DMS 273 treated with DMSO at 0.1 percent for 48 hours (cell line): ENCODE measurements at regions not wholly inside any gene's neighbourhood (a gene's known extent, or its start where the extent isn't known, plus 50 kb on each side); places are given as distances from the start of the nearest gene placed in this dataset.

ENCODE experiments used
- DNase-seq: peaks from one replicate; lab custom pipeline; 2025; lab: John Stamatoyannopoulos, UW

DNA sequence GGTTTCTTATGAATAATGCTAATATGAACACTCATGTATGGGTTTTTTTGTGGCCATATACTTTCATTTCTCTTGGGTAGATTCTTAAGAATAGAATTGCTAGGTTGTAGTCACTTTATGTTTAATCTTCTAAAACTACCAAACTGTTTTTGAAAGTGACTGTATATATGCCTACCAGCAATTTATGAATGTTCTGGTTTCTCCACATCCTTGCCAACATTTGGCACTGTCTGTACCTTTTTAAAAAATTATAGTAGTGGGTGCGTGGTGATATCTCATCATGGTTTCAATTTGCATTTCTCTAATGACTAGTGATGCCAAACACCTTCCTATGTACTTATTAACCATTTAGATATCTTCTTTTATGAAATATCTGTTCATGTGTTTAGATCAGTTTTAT lies 110.6 kb upstream of the RIOK3 start:
- DNase-seq = no peak

- DNase-seq = no peak
Measured at GRCh38 chr18:23350188-23350587, 102.9 kb upstream of the RIOK3 start.

- DNase-seq = no peak
Measured at GRCh38 chr18:23351521-23351920, 101.6 kb upstream of the RIOK3 start.

- no peak for DNase-seq
Measured at GRCh38 chr18:23352042-23352441, 101.0 kb upstream of the RIOK3 start.

DNA sequence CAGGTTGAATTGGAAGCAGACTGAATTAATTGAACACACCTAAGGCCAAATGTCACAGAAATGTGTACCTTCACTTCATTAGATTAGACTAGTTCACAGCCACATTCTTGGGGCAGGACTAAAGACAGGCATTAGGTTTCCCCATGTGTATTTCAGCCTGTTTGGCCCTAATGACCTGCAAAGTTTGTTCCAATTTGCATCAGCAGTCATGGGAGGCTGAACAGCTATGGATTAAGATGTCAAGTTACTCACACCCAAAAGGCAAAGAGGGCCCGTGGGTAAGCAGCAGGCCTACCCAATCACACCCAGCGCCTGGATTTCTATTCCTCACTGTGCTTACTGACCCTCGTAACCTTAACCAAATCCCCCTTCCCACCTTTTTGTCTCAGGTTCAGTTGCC lies 99.6 kb upstream of the RIOK3 start:
- no peak for DNase-seq

- DNase-seq = no peak
Measured at GRCh38 chr18:23354625-23355024, 98.5 kb upstream of the RIOK3 start.

DNA sequence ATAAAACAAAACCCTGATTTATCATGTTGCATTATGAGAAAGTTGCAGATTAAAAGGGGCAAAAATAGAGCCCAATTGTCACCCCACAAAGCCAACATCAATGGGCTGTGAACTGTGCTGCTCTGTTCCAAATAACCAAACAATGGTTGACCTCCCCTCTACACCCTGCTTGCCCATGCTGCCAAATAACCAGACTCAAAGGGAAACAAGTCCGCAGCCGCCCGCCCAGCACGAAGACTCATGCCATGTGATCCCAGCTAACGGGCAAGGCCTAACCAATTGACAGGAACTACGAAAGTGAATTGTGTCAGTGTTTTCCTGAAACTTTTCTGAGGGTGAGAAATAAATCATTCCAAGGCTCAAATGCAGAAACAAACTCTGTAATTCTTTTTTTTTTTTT lies 97.9 kb upstream of the RIOK3 start:
- DNase-seq = no peak

DNA sequence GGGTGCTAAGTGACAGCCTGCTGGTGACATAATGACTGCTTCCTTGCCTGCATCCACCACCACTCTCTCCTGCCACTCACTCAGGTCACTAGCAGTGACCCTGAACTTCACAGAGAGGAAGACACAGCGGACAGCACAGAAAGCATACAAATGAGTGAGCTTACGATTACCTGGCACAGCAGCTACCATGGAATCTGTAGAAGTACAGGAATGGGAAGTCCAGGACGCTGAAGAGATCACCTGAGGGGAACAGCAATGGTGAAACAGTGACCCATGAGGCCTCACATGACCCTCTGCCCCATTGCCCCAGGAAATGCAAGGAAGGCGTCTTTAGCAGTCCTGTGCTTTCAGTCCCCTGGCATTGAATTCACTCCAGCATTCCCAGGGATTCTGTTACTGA lies 96.7 kb upstream of the RIOK3 start:
- no peak for DNase-seq

DNA sequence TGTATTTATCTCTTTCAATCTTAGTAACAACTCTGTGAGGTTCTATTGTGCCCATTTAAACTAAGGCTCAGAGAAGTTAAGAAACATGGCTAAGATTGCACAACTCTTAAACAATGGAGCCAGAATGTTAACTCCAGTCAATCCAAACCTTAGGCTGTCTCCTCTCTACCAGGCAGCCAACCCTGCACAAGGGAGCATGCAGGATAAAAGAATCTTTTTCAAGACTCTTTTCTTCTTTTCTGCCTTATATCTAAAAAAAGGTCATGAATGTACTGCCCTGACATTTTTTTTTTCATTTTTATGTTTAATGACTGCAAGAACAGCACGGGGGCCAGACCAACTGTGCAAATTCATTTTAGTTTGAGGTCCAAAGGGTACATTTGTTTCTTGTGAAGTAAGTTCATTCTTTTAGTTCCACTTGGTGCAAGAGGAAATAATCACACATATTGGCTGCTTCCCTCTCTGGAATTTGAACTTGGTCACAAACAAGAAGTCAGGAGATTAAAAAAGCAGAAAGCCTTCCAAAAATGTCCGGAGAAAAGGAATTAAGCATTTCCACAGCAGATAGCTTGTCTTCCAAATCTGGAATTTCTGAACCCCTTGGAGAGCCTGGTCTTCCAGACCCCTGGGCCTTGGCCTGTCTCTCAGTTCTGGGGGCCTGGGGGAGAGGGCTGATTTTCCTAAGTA lies 96.0 kb upstream of the RIOK3 start:
- no peak for DNase-seq

GRCh38 chr18:23357996-23358594 lies 95.0 kb upstream of the RIOK3 start:
- DNase-seq = no peak

DNA sequence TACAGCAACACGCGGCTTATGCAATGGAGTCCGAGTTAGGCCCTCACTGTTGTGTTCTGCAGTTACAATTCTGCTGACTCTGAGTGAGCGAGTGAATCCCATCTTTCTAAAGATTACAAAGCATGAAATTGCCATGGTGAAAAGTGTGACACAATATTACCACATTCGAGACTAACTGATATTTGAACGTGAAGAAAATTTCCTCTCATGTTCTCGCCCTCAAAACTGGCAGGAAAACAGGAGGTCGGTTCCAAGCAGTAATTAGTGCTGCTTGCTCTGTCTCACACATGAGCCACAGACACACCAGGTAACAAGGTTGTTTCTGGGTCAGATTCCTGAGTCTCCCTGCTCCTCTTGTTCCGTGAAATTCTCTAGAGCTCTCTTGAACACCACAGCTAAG lies 93.7 kb upstream of the RIOK3 start:
- no peak for DNase-seq

DNA sequence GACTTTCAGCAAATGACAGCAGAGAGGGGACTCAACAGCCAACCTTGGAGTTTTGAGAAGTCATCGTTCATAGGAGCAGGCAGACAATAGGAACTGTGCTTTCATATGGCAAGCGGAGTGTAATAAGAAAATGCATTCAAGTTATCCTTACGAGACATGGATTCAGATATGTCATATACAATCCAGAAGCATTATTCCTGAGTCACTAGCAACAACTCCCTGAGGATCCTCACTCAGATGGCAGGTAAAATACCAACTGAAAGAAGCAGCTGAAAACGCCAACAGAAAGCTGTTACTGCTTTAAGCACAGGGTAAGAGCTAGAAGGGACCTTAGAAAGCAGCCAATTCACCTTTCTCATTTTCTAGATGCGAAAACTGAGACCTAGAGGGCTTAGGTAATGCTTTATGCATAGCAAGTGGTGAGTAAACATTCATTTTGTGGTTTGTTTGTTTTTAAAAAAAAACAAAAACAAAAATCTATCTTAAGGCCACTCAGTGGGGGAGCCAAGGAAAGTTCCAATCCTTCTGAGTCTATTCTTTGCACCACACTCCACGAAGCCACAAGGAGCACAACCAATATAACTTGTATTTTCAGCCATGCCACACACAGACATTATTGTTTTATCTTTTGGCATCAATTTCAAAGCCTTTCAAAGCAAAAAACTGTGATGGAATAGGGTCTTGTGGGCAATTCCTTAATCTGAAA lies 89.1 kb upstream of the RIOK3 start:
- no peak for DNase-seq

DNA sequence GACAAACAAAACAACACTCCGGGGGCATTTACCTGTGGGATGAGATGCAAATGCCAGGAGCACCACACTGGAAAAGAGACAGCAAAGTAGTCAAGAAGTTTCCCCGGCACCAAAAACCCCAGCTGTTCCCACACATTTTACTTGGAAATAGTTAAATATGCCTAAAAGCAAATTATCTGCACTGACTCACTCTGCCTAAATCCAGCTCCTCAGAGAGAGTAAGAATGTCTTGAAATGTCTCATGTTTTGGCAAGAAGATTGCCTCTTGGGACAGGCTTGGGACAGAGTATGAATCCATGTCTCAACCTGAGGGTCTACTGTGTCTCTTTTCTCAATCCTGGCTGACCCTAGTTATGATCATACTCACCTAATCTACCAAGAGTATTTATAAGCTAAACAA lies 87.5 kb upstream of the RIOK3 start:
- DNase-seq = no peak

DNA sequence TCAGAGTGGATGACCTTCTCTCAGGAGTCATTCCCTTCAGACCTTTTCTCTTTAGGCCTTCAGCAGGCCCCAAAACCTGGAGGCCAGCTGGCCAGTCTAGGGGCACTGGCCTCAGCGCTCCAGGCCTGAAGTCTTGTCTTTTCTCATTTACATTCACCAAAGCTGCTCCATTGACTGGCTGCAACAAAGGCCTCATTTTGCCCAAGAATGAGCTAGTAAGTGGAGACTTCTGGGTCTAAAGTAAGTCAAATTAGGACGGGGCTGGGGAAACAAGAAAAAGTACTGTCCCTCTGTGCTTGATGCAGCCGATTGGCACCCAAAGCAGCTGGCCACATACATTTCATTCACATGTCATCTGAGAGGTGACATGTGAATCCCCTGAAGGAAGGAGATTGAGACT lies 83.8 kb upstream of the RIOK3 start:
- DNase-seq = no peak

GRCh38 chr18:23373570-23373969 lies 79.5 kb upstream of the RIOK3 start:
- no peak for DNase-seq

GRCh38 chr18:23377669-23378301 lies 75.3 kb upstream of the RIOK3 start:
- no peak for DNase-seq

DNA sequence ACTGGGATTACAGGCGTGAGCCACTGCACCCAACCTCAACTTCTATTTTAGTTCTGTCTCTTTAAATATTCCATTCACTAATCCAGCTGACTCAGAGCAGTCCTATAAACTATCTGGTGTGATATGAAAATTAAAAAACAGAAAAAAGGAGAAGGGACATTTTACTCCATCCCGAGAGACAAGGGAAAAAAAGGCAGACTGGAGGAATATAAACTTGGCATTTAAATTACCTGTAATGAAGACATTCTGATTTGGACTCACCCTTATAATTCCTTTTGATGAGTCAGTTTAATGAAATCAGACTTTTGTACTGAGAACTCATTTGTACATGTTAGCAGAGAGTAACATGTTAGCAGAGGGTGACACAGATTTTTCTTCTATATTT lies 74.8 kb upstream of the RIOK3 start:
- no peak for DNase-seq

GRCh38 chr18:23380001-23380550 lies 73.0 kb upstream of the RIOK3 start:
- no peak for DNase-seq

DNA sequence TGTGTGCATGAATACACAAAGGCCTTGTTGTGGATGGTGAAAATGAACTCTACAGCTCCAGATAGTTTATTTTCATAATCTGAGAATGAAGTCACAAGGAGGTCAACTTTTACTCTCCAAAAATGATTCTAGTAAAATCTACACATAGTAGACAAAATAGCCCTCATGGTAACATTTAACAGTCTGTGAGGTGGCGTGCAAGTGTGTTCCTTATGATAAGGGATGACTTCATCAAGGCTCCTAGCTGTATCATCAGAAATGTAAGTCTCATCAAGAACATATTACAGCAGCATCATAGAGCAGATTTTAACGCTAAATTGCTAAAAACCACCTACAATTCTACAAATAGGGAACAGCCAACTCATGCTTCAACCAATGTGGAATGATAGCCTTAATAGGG lies 72.3 kb upstream of the RIOK3 start:
- no peak for DNase-seq

DNA sequence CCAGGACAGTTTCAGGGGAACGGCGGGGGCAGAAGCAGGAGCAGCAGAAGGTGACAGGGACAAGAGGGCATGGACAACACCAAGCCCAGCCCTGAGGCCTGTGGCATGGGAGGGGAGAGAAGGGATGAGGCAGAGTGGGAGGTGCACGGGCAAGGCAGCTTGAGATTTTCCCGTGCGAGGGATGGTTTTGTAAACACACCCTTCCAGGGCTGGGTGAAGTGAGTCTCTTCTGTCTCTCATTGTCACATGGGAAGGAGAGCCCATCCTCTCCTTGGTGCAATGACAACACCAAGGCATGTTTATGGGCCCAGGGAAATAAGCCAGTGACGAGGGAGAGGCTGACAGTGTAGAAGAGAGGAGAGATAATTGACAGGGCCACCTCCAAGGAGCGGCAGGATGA lies 69.6 kb upstream of the RIOK3 start:
- no peak for DNase-seq

DNA sequence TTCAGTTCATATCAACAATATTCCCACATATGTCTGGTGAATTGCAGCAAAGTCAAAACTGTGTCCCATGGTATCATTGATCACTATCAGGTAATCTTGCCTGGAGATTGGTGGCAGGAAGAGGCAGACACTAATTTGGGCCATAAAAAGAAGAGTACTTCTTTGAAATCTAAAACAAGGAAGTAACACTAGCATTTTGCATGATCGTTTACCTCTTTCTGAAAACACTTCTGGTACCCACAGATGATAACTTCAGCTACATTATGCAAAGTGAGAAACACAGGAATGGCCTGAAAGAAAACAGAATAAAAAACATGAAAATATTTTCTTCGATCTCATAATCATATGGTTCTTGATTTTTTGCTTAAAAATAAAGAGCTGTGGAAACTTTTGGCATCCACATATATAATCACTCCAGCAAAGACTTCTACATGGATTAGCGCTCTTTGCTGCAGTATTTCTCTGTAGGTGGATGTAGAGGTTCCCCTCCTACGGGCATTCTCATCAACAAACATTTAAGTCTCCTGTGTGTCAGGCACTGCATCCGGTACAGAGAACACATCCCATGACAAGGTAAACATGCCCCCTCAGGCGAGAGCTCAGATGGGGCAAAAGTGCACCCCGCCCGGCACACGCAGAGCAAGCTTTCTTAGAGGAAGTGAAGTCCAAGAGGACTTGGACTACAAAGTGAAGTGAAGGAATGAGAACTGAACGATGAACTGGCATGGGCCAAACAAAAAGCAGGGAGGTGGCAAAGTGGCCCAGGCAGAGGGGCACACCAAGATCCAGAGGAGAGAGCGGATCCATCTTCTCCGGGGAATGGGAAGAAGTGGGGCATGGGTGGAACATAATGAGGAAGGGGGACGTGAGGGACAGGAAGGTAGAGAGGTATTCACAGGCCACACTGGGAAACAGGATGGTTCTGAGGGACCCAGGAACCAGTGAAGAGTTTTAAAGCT lies 68.0 kb upstream of the RIOK3 start:
- no peak for DNase-seq

GRCh38 chr18:23386317-23386716 lies 66.8 kb upstream of the RIOK3 start:
- DNase-seq = no peak
